Upper lobe of left lung (tissue), 6 donors: ENCODE measurements at regions not wholly inside any gene's neighbourhood (a gene's known extent, or its start where the extent isn't known, plus 50 kb on each side); places are given as distances from the start of the nearest gene placed in this dataset.

Experiments
- ATAC-seq, 2 donors: fragments of 200-7000 bp; cut with Tn5 transposase; one replicate each; pipeline ENCODE4 v1.9.1; 2022; ENCODE audit warnings: mild to moderate bottlenecking in 2 of 2, moderate library complexity in 2 of 2; ENCODE audit not compliant: low FRiP score in 2 of 2
- DNase-seq, 2 donors: peaks; one replicate each; pipeline ENCODE4 v3.0.0-alpha.2; 2019 to 2020
- H3K27ac ChIP-seq, 4 donors: fragments of 200-600 bp; sonication (generic); one replicate each; pipeline ENCODE4 v1.5.1; 2016 to 2019
- H3K27me3 ChIP-seq, 4 donors: fragments of 200-600 bp; sonication (generic); one replicate each; pipeline ENCODE4 v1.5.1; 2017 to 2019
- H3K36me3 ChIP-seq, 4 donors: fragments of 200-600 bp; sonication (generic); one replicate each; pipeline ENCODE4 v1.5.1; 2016 to 2019
- H3K4me1 ChIP-seq, 4 donors: fragments of 200-600 bp; sonication (generic); one replicate each; pipeline ENCODE4 v1.5.1; 2018 to 2019
- H3K4me3 ChIP-seq, 4 donors: fragments of 200-600 bp; sonication (generic); one replicate each; pipeline ENCODE4 v1.5.1; 2017 to 2019; ENCODE audit warnings: mild to moderate bottlenecking in 2 of 4, moderate library complexity in 1 of 4
- H3K9me3 ChIP-seq, 4 donors: fragments of 200-600 bp; sonication (generic); one replicate each; pipeline ENCODE4 v1.5.1; 2018 to 2019
- CTCF ChIP-seq, 6 experiments: fragments of 450-650 bp in 4 of 6; fragments of 200-600 bp in 2 of 6; sonication (generic) in 2 of 6; IDR thresholded peaks; one replicate each; pipeline ENCODE4 v1.5.1; 2016 to 2019; ENCODE audit warnings: antibody characterized with exemption in 6 of 6
- EP300 ChIP-seq, 4 donors: sonication (generic); formaldehyde crosslinking; IDR thresholded peaks; one replicate each; pipeline ENCODE4 v1.5.1; 2017; ENCODE audit warnings: antibody characterized with exemption in 4 of 4, control low read depth in 2 of 4
- POLR2A ChIP-seq, 4 donors: fragments of 450-650 bp; IDR thresholded peaks; one replicate each; pipeline ENCODE4 v1.5.1; 2016 to 2017; ENCODE audit warnings: antibody characterized with exemption in 4 of 4, mild to moderate bottlenecking in 2 of 4
- POLR2AphosphoS5 ChIP-seq, 2 donors: sonication (generic); formaldehyde crosslinking; IDR thresholded peaks; one replicate each; pipeline ENCODE4 v1.5.1; 2017; ENCODE audit warnings: antibody characterized with exemption in 2 of 2
- WGBS, 2 donors: methylation state at CpG; one replicate each; pipeline ENCODE4 v1.1.5; 2017 to 2018; 5-methylcytosine and 5-hydroxymethylcytosine counted together
- donor health status: DM: no; HTN: no; CAD: no; lungs with moderate emphysema.
- donor health status: DM: no; HTN: yes; CAD: no; lungs with severe emphysema.

GRCh38 chr3:67853520-67853919 is 199.1 kb upstream of the SUCLG2 start:
- Histone ChIP-seq H3K27me3 (no peaks in the 10 kb centered on the region), H3K27ac (no peak overlapping the region), H3K36me3 (no peaks in the 10 kb centered on the region), H3K4me1 (no peaks in the 10 kb centered on the region), H3K4me3 (no peak overlapping the region), H3K9me3 (no peaks in the 10 kb centered on the region)
- TF ChIP-seq POLR2A (IDR thresholded peaks at IDR 0.05) (no peak), EP300 (IDR thresholded peaks at IDR 0.05) (no peak), POLR2AphosphoS5 (IDR thresholded peaks at IDR 0.05) (no peak), CTCF (IDR thresholded peaks at IDR 0.05) (no peak)
- 64 to 71% methylated on average over 2 of the region's 2 CpGs for WGBS, 2 donors
- DNase-seq (no peak), ATAC-seq (no peak)

- ATAC-seq (no peak), DNase-seq (no peak)
- H3K36me3 ChIP-seq: no peaks in the 10 kb centered on the region
- WGBS, 2 donors: 78 to 80% methylated on average over 3 of the region's 3 CpGs
- no peak overlapping the region for H3K27ac ChIP-seq
- no peaks in the 10 kb centered on the region for H3K9me3 ChIP-seq
- TF ChIP-seq POLR2A (IDR thresholded peaks at IDR 0.05) (no peak), EP300 (IDR thresholded peaks at IDR 0.05) (no peak), CTCF (IDR thresholded peaks at IDR 0.05) (no peak), POLR2AphosphoS5 (IDR thresholded peaks at IDR 0.05) (no peak)
- no peaks in the 10 kb centered on the region for H3K4me1 ChIP-seq
- no peaks in the 10 kb centered on the region for H3K27me3 ChIP-seq
- H3K4me3 ChIP-seq: no peak overlapping the region
These were observed 193.9 kb upstream of the SUCLG2 start for GRCh38 chr3:67848299-67848698.

GRCh38 chr3:67846166-67846565 is 191.8 kb upstream of the SUCLG2 start:
- no peak for ATAC-seq
- TF ChIP-seq POLR2AphosphoS5 (IDR thresholded peaks at IDR 0.05): no peak
- H3K4me1 ChIP-seq: no peaks in the 10 kb centered on the region
- no peaks in the 10 kb centered on the region for H3K9me3 ChIP-seq
- DNase-seq: no peak
- no peaks in the 10 kb centered on the region for H3K36me3 ChIP-seq
- no peaks in the 10 kb centered on the region for H3K27me3 ChIP-seq
- H3K4me3 ChIP-seq: no peak overlapping the region
- no peak overlapping the region for H3K27ac ChIP-seq

GRCh38 chr3:67832817-67833216 is 178.4 kb upstream of the SUCLG2 start:
- H3K4me1 ChIP-seq: no peaks in the 10 kb centered on the region
- H3K27ac ChIP-seq: no peak overlapping the region
- no peaks in the 10 kb centered on the region for H3K27me3 ChIP-seq
- 70 to 79% methylated on average over 1 of the region's 1 CpG for WGBS, 2 donors
- DNase-seq (no peak), ATAC-seq (no peak)
- H3K4me3 ChIP-seq: no peak overlapping the region
- H3K9me3 ChIP-seq: peaks cover 0 to 10% (median 4%) of the 10 kb centered on the region in 4 donors
- no peaks in the 10 kb centered on the region for H3K36me3 ChIP-seq
- TF ChIP-seq EP300 (IDR thresholded peaks at IDR 0.05): no peak
- no peak for TF ChIP-seq CTCF (IDR thresholded peaks at IDR 0.05)
- TF ChIP-seq POLR2A (IDR thresholded peaks at IDR 0.05): no peak

GRCh38 chr3:67831262-67831661 is 176.8 kb upstream of the SUCLG2 start:
- no peak for ATAC-seq
- no peaks in the 10 kb centered on the region for H3K36me3 ChIP-seq
- H3K27ac ChIP-seq: no peak overlapping the region
- WGBS, 2 donors: 79 to 87% methylated on average over 3 of the region's 3 CpGs
- H3K27me3 ChIP-seq: no peaks in the 10 kb centered on the region
- TF ChIP-seq CTCF (IDR thresholded peaks at IDR 0.05) (no peak), EP300 (IDR thresholded peaks at IDR 0.05) (no peak), POLR2A (IDR thresholded peaks at IDR 0.05) (no peak), POLR2AphosphoS5 (IDR thresholded peaks at IDR 0.05) (no peak)
- H3K9me3 ChIP-seq: peaks cover 0 to 10% (median 4%) of the 10 kb centered on the region in 4 donors
- H3K4me1 ChIP-seq: no peaks in the 10 kb centered on the region
- DNase-seq: no peak
- H3K4me3 ChIP-seq: no peak overlapping the region
